NOMO-1 treated with dmso at 0.1 percent for 144 hours (cell line): ENCODE measurements at regions not wholly inside any gene's neighbourhood (a gene's known extent, or its start where the extent isn't known, plus 50 kb on each side); places are given as distances from the start of the nearest gene placed in this dataset.

Source experiments
- DNase-seq: peaks from one replicate; lab custom pipeline; 2025; ENCODE audit not compliant: unreplicated experiment; lab: John Stamatoyannopoulos, UW

DNA sequence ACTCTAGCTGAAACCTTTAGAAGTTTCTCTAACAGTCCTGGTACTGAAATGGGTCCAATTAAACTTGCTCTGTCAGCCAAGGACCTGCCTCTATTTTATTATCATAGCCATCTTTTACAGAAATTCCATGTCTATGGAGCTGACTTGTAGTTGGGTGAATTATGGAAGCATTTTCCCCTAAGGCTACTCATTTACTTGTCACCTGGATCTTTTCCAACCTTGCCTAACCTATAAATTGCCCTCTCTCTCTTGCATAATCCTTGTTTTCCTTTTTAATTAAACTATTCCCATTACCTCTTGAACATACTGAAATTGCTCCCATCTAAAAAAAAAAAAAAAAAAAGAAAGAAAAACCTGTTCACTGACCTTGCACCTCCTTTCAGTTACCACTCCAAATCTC, 74.6 kb upstream of the DOK6 start:
- no peak for DNase-seq

- no peak for DNase-seq
Observed at GRCh38 chr18:69328086-69328485, 72.6 kb upstream of the DOK6 start.

DNA sequence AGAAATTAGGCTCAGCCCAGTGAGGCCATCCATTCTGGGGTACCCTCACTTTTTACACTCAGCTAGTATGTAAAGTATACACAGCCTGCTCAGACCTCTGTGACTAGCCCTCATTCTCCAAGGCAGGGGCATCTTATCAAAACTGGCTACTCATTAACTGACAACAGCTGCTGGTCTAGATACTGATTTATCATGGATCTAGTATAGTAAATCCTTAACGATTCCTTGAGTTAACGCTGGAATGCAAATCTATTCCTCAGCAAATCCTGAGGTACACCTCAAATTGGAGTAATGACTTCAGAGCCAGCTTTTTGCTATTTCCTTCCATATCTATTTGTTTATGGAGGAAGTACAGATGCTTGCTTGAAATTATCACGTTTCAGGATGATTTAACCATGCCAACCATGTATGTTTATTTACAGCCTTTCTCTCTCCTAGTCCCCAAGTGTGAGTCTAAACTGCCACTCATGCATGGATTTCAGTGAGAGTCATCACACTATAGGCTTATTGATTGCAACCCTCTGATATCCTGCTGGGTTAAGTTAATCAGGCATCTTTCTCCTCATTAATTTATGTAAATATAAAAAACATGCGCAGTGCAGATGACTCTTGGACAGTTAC, 70.2 kb upstream of the DOK6 start:
- DNase-seq = no peak

GRCh38 chr18:69349912-69350597, 50.6 kb upstream of the DOK6 start:
- DNase-seq = no peak
